ENCODE measurements at regions not wholly inside any gene's neighbourhood (a gene's known extent, or its start where the extent isn't known, plus 50 kb on each side); places are given as distances from the start of the nearest gene placed in this dataset.

- TF ChIP-seq CTCF (IDR thresholded peaks at IDR 0.05): no peak
- no peak for DNase-seq (ENCODE audit: low spot score)
- Histone ChIP-seq H3K4me3 (no peak overlapping the region), H3K9me3 (peaks cover 0 to 7% of the 10 kb centered on the region in 2 donors), H3K27me3 (no peaks in the 10 kb centered on the region), H3K27ac (no peak overlapping the region), H3K4me1 (no peaks in the 10 kb centered on the region), H3K36me3 (no peaks in the 10 kb centered on the region)
Measured at GRCh38 chr13:64273780-64274179, 2858.1 kb upstream of the PCDH20 start.

GRCh38 chr13:64272681-64273080 lies 2857.0 kb upstream of the PCDH20 start:
- no peaks in the 10 kb centered on the region for H3K27me3 ChIP-seq
- TF ChIP-seq CTCF (IDR thresholded peaks at IDR 0.05): no peak
- no peak overlapping the region for H3K27ac ChIP-seq
- peaks cover 0 to 7% of the 10 kb centered on the region in 2 donors for H3K9me3 ChIP-seq
- no peak for DNase-seq (ENCODE audit: low spot score)
- no peaks in the 10 kb centered on the region for H3K4me1 ChIP-seq
- H3K4me3 ChIP-seq: no peak overlapping the region
- H3K36me3 ChIP-seq: no peaks in the 10 kb centered on the region

- no peaks in the 10 kb centered on the region for H3K4me1 ChIP-seq
- no peak overlapping the region for H3K4me3 ChIP-seq
- no peaks in the 10 kb centered on the region for H3K27me3 ChIP-seq
- no peak for DNase-seq (ENCODE audit: low spot score)
- H3K27ac ChIP-seq: no peak overlapping the region
- H3K36me3 ChIP-seq: no peaks in the 10 kb centered on the region
- no peaks in the 10 kb centered on the region for H3K9me3 ChIP-seq
- no peak for TF ChIP-seq CTCF (IDR thresholded peaks at IDR 0.05)
Measured at GRCh38 chr13:64266024-64266423, 2850.4 kb upstream of the PCDH20 start.

DNA sequence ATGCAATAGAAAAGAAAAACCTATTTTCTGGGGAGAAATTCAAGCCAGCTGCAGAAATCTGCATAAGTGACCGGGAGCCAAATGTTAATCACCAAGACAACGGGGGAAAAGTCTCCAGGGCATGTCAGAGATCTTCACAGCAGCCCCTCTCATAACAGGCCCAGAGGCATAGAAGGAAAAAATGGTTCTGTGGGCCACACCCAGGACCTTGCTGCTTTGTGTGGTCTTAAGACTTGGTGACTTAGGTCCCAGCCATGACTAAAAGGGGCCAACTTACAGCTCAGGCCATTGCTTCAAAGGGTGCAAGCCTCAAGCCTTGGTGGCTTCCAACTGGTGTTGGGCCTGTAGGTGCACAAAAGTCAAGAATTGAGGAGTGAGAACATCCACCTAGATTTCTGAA lies 2847.6 kb upstream of the PCDH20 start:
- no peak for TF ChIP-seq CTCF (IDR thresholded peaks at IDR 0.05)
- H3K36me3 ChIP-seq: no peaks in the 10 kb centered on the region
- H3K27me3 ChIP-seq: no peaks in the 10 kb centered on the region
- no peaks in the 10 kb centered on the region for H3K9me3 ChIP-seq
- no peak overlapping the region for H3K4me3 ChIP-seq
- H3K27ac ChIP-seq: no peak overlapping the region
- H3K4me1 ChIP-seq: no peaks in the 10 kb centered on the region
- no peak for DNase-seq (ENCODE audit: low spot score)

DNA sequence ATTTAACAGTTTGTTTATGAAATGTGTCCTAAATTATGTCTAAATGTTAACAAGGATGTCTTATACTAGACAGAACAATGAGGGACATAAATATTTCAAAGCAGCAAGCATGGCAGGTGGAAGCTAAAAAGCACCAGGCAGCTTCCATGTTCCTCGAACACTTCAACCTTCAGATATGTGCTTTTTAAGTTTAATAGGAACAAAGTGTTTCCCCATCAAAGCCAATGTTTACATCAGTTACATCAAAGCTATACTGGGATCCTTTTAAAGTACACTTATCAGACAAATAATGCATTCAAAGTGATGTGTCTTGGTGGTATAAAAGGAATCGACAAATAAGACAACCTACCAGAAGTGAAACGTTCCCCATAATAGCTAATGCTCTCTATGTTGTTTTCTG lies 2841.1 kb upstream of the PCDH20 start:
- TF ChIP-seq CTCF (IDR thresholded peaks at IDR 0.05): no peak
- Histone ChIP-seq H3K27ac (no peak overlapping the region), H3K4me1 (no peaks in the 10 kb centered on the region), H3K27me3 (no peaks in the 10 kb centered on the region), H3K36me3 (no peaks in the 10 kb centered on the region), H3K4me3 (no peak overlapping the region), H3K9me3 (peaks cover 0 to 3% of the 10 kb centered on the region in 2 donors)
- no peak for DNase-seq (ENCODE audit: low spot score)

DNA sequence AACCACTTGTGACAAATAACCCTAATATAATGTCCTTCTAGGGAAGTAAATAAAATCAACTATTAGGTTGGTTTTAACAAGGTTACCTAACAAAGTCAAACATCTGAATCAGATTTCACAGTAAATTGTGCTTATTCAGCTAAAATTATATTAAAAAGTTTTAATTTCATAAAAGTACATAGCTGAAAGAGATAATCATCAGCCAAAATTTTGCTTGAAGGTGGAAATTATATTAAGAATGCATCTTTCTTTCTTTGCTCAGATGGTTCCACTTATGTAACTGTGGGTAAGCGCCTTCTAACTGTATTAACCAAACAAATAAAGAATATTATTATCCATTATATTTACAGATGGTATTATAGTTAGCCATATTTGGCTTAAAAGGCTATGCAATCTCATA lies 2840.3 kb upstream of the PCDH20 start:
- no peak overlapping the region for H3K27ac ChIP-seq
- H3K36me3 ChIP-seq: no peaks in the 10 kb centered on the region
- H3K4me1 ChIP-seq: no peaks in the 10 kb centered on the region
- H3K4me3 ChIP-seq: no peak overlapping the region
- H3K9me3 ChIP-seq: peaks cover 0 to 11% of the 10 kb centered on the region in 2 donors
- no peak for DNase-seq (ENCODE audit: low spot score)
- H3K27me3 ChIP-seq: no peaks in the 10 kb centered on the region
- no peak for TF ChIP-seq CTCF (IDR thresholded peaks at IDR 0.05)
